Peyer's patch (tissue), 4 donors: ENCODE measurements at regions not wholly inside any gene's neighbourhood (a gene's known extent, or its start where the extent isn't known, plus 50 kb on each side); places are given as distances from the start of the nearest gene placed in this dataset.

Source experiments
- POLR2A ChIP-seq, 2 donors: fragments of 450-650 bp; IDR thresholded peaks; one replicate each; pipeline ENCODE4 v1.5.1; 2017; ENCODE audit warnings: antibody characterized with exemption in 2 of 2, mild to moderate bottlenecking in 2 of 2, moderate library complexity in 2 of 2
- TF ChIP-seq, protein P1 (sequence below), 6 experiments: fragments of 450-650 bp in 4 of 6; fragments of 200-600 bp in 2 of 6; sonication (generic) in 1 of 6; IDR thresholded peaks; one replicate each; pipeline ENCODE4 v1.5.1; 2017 to 2019; ENCODE audit warnings: antibody characterized with exemption in 6 of 6, mild to moderate bottlenecking in 3 of 6, moderate library complexity in 1 of 6

DNA sequence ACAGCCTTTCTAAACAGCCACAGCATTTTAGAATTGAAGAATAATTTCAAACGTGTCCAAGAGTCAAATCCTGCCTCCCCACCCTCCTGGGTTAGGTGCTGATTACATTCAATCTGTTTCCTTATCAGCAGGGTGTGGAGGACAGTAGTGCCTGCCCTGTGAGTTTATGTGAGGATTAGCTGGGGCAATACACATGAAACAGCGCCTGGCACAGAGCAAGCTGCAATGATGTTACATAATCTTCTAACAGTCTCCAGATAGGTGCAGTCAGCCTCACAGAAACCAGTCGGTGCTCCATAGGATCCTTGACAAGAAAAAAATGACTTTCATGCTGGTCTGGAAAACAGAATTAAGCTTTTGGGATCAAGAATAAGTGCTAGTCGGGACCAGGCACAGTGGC, 91.7 kb upstream of the ITGA6 start:
- peak in 1 of 2 donors; percentile 42 for TF ChIP-seq POLR2A (IDR thresholded peaks at IDR 0.05)
- TF ChIP-seq, protein P1, sequence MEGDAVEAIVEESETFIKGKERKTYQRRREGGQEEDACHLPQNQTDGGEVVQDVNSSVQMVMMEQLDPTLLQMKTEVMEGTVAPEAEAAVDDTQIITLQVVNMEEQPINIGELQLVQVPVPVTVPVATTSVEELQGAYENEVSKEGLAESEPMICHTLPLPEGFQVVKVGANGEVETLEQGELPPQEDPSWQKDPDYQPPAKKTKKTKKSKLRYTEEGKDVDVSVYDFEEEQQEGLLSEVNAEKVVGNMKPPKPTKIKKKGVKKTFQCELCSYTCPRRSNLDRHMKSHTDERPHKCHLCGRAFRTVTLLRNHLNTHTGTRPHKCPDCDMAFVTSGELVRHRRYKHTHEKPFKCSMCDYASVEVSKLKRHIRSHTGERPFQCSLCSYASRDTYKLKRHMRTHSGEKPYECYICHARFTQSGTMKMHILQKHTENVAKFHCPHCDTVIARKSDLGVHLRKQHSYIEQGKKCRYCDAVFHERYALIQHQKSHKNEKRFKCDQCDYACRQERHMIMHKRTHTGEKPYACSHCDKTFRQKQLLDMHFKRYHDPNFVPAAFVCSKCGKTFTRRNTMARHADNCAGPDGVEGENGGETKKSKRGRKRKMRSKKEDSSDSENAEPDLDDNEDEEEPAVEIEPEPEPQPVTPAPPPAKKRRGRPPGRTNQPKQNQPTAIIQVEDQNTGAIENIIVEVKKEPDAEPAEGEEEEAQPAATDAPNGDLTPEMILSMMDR (IDR thresholded peaks at IDR 0.05), result no peak
